NCI-H774 (cell line): ENCODE measurements at regions not wholly inside any gene's neighbourhood (a gene's known extent, or its start where the extent isn't known, plus 50 kb on each side); places are given as distances from the start of the nearest gene placed in this dataset.

Source experiments
- DNase-seq: peaks from one replicate; lab custom pipeline; 2025; lab: John Stamatoyannopoulos, UW

DNA sequence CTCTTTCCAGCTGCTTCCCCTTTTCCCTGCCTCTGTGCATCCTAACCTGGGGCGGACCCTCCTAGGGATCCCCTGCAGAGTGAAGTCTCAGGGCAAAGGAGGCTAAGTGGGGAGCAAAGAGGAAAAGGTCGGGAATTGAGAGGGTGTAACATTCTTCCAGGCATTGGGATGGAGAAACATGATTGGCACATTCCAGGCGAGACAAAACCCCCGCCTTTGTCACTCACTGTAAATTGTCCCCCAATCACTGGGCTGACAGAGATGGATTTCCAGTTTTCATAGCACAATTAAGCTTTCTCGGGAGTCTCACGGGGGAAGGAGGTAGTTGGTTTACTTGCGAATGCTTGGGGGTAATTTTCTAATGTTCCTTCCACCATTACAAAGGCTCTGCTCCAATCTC lies 74.9 kb downstream of the MIAT start:
- no peak for DNase-seq

DNA sequence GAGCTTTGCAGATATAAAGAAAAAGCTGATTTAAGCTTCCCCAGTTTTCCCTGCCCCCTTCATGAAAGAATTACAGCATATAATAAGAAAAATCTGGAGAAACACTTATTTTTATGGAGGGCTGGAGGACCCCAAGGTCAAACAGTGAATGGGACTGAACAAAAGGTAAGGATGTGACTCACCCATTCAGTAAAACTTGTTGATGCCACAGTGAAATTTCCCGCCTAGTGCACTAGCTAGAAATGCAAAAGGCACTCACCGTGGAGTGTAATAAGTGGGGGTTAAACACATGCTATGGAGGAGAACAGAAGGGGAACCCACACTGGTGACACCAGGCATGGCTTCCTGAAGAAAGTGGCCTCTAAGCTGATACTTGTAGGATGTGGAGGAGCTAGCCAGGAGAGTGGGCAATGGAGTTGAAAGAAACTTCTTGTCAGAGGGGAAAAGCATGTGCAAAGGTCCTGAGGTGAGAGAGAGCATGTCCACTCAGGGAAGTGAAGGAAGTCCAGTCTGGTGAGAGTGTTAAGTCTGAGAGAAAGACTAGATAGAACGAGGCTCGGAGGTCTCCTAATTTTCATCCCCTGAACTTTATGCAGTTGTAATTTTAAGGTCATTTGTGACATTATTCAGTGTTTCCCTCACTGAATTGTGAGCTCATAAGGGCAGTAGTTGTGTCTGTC lies 77.1 kb downstream of the MIAT start:
- no peak for DNase-seq

DNA sequence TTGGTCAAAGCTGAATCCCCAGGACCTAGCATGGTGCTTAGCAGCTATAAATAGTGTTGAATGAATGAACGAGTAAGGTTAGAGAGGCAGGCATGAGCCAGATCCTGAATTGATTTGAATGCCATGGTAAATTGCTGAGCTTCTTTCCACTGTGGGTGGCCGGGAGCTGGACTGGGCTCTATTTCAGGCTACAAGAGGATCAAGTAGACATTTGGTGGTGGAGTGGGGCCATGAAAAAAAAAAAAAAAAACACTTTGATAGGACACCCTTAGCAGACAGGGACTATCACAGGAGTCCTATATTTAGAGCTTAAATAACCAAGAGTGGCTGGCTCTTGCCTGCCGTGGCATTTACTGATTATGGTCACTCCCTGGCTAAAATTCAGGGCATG lies 77.6 kb downstream of the MIAT start:
- DNase-seq, result no peak

DNA sequence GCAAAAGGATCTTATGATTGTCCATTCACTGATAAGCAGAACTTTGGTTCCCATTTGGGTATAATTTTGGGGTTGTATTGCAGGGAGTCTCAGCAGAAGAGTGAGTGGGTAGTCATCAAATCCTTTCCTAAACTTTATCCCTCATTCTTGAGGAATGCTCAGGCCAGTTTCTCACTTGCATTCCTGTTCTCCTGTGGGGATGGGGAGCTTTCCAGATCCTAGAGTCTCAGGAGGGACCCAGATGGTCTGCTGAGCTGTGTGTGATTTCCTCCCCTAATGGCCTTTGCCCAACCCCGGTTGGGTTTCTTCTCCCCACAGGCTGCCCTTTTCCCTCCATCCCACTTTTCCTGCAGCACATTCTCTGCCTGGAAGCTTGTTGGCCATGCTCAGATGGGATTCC lies 79.9 kb downstream of the MIAT start:
- DNase-seq, result no peak

DNA sequence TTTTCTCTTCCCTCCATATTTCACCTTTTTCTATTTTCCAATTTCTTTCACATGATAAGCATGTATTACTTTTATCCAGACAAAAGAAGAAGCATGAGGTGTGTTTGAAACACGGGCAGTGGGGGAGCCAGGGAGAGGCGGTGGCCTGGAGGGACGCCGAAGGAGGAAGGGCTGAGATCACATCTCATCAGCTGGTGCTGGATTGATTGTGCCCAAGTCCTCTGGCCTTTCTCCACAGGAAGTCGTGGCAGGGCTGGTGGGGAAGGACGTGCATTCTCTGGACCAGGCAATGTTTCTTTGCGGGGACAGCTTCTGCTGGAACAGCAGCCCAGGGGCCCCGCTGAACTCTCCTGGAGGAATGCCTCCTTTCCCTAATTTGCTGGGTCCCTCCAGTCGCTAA lies 82.9 kb downstream of the MIAT start:
- no peak for DNase-seq

DNA sequence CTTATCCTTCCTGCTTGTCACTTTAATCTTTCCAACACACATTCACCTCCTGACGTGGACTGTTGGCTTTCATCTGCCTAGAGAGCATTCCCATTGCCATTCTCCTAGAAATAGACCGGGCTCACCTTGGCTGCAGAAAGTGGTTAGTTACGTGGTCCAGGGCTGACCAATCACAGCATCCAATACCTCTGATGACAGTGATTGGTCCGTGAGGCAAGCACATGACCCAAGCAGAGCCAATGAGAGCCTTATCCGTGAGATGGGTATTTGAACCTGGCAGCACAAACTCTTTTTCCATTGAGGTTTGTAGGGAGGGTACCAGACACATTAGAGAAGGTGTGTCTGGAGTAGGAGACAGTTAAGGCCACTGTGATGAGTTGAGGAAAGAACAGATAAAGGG lies 85.8 kb downstream of the MIAT start:
- no peak for DNase-seq

DNA sequence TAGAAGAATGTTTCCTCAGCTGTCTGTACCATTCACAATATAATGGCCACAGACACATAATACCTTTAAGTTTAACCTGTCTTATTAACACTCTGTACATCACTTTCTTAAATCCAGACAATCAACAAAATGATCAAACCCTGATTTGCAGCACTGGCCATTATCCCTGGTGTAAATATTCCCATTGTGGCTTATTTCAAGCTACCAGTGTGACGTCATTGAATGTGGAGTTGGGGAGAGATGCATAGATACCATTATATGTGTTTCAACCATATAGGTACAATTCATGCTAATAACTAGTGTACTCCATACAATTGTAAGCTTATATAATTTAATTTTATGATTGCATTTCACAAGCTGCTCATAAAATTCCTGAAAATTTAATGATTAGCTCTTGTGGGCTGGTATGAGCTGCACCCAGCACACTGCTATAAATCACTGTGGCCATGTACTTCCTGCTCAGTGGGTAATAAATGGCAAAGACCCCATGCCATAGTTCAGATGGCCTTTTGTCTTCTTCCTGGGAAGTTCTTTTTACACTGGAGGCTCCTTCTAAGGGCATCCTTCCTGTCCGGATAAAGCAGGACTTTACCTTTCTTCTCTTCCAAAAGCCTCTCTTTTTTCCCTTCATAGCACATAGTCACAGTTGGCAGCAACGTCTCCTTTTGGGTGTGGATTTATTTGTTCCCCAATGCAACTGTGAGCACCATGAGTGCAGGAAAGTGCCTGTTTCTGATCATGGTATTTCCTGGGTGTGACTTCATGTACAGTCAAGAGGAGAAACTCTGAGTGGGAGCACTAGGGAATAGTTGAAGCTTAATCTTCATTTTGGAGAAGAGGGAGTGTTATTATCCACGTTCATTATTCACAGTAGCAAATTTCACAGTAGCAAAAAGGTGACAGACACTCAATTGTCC lies 87.8 kb downstream of the MIAT start:
- no peak for DNase-seq

DNA sequence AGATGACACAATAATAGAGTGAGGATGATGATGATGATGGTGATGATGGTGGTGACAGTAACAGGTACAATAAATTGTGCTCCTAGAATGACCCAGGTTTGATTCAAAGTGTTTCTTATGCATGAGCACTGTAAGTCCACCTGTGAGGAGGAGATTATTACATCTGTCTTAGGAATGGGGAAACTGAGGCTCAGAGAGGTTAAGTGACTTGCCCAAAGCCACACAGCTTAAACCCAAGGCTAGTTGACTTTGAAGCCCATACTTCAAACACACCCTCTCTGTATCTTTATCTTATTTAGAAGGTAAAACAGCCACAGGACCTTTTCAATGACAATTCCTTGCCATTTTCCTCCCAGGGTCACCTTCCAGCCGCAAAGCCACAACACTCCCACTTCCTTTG lies 88.9 kb downstream of the MIAT start:
- DNase-seq, result no peak

DNA sequence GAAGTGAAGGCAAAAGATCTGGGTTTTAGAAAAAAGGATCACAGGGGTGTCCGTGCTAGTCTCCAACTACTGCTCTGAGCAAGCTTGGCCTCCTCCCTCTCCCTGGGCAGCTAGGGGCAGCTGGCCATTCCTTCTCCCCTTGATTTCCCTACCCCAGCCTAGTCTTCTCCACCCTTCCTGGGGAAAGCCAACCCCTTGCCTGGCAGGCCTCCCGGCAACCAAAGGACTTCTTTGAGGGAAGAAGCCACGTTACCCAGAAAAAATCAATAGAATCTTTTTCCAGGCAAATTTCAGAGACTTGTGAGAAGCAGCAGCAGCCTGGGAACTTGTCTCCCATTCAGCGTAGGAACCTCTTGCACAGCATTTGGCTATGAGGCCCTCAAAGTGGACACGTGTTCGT lies 91.5 kb downstream of the MIAT start:
- DNase-seq, result no peak

DNA sequence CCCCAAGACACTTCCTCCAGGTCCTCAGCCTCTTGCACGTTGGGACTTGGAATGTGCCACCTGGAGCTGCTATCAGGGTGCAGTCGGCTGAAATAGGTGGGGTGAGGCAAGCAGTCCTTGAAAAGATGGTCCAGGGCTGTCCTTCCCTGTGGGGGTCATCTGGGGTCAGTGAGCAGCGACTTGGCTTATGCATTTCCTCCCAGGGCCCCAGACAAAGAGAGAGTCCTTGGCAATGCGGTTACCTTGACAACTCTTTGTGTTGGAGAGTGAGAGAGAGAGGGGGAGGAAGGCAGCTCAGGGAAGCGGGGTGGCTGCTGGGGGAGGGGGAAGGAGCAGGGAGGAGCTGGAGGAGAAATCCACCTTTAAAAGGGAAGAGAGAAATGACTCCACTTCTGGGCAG lies 93.8 kb downstream of the MIAT start:
- DNase-seq, result no peak

DNA sequence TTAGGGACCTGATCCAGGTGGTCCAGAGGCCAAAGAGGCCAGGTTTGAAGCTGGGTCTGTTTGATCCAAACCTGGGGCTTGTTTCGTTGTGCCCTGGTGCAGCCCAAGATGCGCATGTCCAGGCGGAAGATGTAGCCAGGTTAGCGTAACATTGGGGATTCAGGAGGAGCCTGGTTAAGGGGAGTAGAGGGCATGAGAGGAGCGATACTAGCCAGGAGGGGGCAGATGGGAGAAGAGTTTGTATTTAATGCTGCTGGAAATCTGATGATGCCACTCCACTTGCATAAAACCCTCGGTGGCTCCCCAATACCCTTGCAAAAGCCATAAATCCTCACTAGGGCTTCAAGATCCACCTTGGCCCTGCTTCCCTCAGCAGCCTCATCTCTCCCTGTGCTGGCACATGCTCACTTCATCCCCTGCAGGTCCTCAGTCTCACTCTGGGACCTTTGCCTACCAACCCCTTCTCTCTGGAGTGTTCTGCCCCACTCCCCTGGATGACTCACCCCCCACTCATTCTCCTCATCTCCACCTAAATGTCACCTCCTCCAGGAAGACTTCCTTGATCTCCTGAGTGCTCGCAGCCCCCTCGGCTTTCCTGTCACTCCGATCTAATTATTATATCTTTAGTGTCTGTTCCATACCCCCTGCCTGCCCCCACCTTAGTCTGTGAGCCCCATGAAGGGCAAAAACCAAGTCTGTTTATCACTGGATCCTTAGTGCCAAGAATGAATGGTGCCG lies 95.9 kb downstream of the MIAT start:
- DNase-seq, result no peak

DNA sequence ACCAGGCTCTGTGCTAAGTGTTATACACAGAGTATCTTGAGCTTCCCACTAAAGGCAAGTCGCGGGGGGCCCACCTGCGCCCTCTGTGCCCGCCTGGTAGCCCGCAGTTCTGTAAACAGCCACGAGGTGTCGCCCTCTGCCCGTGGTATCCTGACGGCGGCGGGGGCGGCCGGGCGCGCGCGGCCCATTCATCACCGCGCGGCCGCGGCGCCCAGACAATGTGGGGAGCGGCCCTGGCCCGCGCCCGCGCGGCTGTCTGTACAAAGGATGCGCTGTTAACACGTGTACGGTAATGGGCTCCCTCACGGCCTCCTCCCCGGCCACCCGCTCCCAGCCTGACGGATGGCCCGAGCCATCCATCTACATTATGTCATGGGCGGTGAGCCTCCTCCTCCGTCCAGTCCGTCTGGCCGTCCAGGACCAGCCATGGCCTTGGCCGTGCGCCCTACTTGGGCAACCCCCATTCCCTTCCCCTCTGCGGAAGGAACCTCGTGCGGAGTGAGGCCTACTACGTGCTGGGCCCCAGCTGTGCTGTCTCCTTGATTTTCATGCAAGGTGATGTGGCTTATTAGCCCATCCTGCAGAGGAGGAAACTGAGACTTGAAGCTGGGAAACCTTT lies 99.4 kb downstream of the MIAT start:
- peak; percentile 1 for DNase-seq

DNA sequence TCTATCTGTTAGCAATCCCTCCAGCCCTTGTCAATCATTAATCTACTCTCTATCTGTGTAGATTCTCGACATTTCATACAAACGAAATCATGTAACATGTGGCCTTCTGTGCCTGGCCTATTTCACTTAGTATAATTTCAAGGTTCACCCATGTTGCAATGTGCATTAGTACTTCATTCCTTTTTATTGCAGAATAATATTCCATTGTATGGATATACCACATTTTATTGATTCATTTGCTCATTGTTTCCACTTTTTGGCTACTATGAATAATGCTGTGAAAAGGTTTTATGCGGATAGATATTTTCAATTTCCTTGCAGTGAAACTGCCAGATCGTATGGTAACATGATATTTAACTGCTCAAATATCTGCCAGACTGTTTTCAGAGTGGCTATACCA lies 100.1 kb downstream of the MIAT start:
- no peak for DNase-seq

DNA sequence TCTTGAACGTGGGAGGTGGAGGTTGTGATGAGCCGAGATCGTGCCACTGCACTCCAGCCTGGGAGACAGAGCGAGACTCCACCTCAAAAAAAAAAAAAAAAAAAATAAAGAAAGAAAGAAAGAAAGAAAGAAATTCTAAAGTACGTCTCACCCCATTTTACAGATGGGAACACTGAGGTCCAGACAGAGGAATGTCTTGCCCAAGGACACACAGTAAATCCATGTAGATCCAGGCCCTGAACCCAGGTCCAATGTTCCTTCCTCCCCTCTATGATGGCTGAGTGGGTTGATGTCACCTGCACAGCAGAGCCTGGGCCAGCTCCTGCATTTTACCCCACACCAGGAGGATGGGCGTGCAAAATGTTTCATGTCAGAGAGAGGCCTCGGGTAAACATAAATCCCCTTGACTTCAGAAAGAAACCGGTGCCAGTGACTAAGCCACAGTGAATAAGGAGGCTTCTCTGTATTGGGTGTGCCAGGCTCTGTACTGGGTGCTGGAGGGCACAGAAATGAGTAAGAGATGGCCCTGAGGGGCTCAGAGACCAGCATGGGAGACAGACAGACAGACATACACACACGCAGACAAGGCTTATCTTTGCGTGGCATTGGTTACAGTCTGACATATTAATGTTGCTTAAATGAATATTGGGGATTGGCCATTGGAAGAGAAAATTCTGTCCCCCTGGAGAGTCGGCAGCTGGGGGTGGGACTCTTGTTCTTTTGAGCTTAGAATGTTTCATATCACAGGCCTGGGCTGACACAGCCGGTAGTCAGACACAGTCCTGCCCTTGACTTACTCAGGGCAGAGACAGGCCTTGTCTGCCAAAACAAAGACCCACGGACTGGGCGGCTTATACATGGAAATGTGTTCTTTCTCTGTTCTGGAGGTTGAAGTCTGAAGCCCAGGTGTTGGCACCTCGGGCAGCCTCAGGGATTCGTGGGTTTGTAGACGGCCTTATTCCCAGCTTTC lies 105.4 kb downstream of the MIAT start:
- no peak for DNase-seq

DNA sequence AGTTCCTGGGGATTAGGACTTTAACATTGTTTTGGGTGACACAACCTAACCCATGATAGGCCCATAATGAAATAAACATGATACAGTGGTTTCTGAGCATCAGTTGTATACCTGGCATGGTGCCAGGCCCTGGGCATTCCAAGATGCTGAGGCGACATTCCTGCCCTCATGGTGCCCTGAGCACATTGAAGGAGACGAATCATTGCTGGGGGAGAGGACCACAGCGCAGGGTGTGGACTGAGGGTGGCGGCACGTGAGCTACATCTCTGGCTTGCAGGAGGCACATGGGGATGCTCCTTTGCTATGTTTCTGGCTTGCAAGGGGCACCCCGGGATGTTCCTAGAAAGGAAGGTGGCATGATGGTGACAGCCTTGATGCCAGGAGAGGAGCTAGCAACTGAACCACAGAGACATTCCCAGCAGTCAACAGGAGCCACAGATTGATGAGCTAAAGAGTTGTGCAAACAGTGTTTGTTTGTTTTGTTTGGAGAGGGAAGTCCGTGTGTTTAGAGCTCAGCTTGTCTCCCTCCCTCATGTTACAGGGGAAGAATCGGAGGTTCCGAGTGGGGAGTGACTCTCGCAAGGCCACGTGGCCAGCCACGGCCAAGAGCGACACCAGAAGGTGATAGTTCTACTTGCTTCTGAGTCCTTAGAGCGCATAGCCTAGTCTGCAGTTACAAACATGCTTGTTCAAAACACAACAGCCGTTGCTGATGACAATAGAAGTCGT lies 106.4 kb downstream of the MIAT start:
- peak; percentile 44 for DNase-seq

DNA sequence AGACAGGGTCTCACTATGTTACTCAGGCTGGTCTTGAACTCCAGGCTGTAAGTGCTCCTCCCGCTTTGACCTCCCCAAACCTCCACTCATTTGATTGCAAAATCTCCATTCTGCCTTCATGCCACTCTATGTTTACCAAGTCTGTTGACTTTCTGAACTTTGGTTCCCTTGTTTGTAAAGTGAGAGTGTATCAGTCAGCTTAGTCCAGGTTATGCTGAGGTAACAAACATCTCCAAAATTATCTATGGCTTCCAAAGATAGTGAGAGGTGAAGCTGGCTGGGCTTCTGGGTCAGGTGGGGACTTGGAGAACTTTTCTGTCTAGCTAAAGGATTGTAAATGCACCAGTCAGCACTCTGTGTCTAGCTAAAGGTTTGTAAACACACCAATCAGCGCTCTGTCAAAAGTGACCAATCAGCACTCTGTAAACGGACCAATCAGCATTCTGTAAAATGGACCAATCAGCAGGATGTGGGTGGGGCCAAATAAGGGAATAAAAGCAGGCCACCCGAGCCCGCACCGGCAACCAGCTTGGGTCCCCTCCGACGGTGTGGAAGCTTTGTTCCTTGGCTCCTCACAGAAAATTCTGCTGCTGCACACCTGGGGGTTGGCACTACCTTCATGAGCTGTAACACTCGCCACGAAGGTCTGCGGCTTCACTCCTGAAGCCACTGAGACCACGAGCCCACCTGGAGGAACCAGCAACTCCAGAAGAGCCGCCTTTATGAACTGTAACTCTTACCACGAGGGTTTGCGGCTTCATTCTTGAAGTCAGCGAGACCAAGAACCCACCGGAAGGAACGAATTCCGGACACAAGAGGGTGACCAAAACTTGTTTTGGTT lies 109.3 kb downstream of the MIAT start:
- DNase-seq, result no peak

DNA sequence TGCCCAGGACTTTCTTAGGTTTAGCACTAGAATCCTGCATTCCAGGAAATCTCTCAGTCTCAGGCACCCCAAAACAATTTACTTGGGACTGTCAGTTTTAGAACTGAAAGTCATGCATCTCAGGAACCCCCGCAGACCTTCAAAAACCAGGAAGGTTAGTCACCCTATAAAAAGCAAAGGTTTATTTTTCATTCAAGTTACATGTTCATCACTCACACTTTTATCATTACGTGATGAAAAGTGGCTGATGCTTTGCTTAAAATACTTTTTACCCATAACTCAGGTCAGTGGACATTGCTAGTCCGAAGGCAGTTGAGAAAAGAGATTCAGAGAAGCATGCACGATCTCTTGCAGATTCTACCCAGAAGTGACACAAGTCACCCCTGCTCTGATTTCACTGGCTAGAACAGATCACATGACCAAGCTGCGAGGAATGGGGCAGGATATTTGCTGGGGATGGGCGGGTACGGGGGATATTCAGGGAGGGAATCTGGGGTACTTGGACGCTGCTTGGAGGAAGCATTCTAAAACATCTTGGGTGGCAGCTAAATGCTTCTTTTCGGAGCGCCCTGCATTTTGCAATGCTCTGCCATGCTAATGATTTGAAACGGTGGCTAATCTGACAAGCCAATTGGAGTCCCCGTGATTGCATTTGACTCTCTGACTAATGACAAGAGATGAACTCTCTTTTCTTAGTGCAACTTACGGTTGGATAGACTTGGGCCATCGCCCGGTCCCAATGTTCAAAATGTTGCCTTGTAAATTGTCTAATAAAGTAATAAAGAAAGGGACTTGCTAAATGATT lies 110.2 kb downstream of the MIAT start:
- no peak for DNase-seq

DNA sequence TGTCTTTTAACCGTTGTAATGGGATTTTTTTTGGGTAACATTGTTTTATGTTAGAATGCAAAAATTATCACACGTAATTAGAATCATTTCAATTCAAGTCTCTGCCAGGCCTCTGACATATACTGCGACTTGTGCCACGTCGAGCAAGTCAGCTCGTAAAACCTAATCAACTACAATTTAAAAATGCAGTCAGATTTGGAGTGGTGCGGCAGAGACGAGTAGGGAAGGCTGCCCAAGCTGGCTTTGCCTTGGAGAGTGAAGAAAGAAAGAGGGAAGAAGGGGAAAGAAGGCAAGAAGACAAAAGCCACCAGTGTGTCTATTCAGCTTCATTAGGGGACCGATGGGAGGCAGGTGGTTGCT lies 110.7 kb downstream of the MIAT start:
- no peak for DNase-seq

DNA sequence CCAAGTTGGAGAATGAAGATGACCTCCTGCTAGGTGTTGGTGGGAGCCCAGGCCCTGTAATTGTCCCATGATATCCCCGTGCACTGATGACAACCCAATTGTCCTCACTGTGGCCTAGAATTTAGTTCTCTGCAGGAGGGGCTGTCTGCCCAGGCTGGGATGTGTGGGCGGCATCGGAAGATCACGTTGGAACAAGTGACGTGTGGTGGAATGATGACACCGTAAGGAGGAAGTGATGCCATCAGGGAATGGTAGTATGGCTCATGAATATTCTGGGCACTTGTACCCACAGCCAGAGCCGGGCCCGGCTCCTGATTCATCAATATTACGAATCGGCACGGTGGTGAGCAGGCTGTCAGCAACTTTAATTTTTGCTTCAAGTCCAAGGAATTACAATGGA lies 111.6 kb downstream of the MIAT start:
- DNase-seq, result no peak
